AG04450 (cell line): ENCODE measurements at regions not wholly inside any gene's neighbourhood (a gene's known extent, or its start where the extent isn't known, plus 50 kb on each side); places are given as distances from the start of the nearest gene placed in this dataset.

ENCODE experiments used
- CTCF ChIA-PET: fragments of 300-600, 350-600 bp; formaldehyde crosslinking; extraction: SDS; loops from one replicate; lab custom pipeline; 2022; ENCODE audit warnings: antibody characterized with exemption, inconsistent platforms; lab: Charles Lee
- POLR2A ChIA-PET: fragments of 350-600 bp; formaldehyde crosslinking; extraction: SDS; loops from one replicate; lab custom pipeline; 2021; ENCODE audit warnings: antibody characterized with exemption, inconsistent platforms; lab: Yijun Ruan, JAX
- DNase-seq: peaks from one replicate; pipeline ENCODE4 v3.0.0-alpha.2; 2011; ENCODE audit warnings: low read depth, low spot score
- H3K27ac ChIP-seq: one replicate; pipeline ENCODE4 v1.5.1; 2012; ENCODE audit warnings: low read depth, low read length, control low read depth
- H3K27me3 ChIP-seq: one replicate; pipeline ENCODE4 v1.6.0; 2012; ENCODE audit warnings: low read length; ENCODE audit not compliant: control insufficient read depth, insufficient read depth
- H3K4me3 ChIP-seq: 2 replicates; pipeline ENCODE4 v1.5.1; 2011; ENCODE audit warnings: mild to moderate bottlenecking, low read depth, low read length, control low read depth
- H3K9me3 ChIP-seq: 2 replicates; pipeline ENCODE4 v1.5.1; 2012; ENCODE audit warnings: low read length; ENCODE audit not compliant: control insufficient read depth, insufficient read depth
- CTCF ChIP-seq: IDR thresholded peaks from 2 replicates; pipeline ENCODE4 v1.5.1; 2011; ENCODE audit warnings: low read depth, low read length, control low read depth, inconsistent platforms

- CTCF ChIA-PET, result interaction anchor here (1.3 kb wide), 1 partner anchor 9 kb away, joined by 4 read pairs; no protein-coding TSS in a partner anchor
- no peak for TF ChIP-seq CTCF
- Histone ChIP-seq H3K27ac (no peak overlapping the region), H3K9me3 (no peaks in the 10 kb centered on the region), H3K27me3 (peaks cover 13% of the 10 kb centered on the region), H3K4me3 (no peak overlapping the region)
- POLR2A ChIA-PET, result no interaction called here
- no peak for DNase-seq
Observed at GRCh38 chr2:151171186-151171585, 90.5 kb downstream of the RBM43 start.

GRCh38 chr2:151166410-151166809 is 95.3 kb downstream of the RBM43 start:
- no peak for DNase-seq
- H3K4me3 ChIP-seq, result no peak overlapping the region
- ChIA-PET POLR2A (no interaction called here), CTCF (no interaction called here)
- H3K9me3 ChIP-seq, result no peaks in the 10 kb centered on the region
- no peak for TF ChIP-seq CTCF
- H3K27ac ChIP-seq, result no peak overlapping the region
- no peaks in the 10 kb centered on the region for H3K27me3 ChIP-seq

DNA sequence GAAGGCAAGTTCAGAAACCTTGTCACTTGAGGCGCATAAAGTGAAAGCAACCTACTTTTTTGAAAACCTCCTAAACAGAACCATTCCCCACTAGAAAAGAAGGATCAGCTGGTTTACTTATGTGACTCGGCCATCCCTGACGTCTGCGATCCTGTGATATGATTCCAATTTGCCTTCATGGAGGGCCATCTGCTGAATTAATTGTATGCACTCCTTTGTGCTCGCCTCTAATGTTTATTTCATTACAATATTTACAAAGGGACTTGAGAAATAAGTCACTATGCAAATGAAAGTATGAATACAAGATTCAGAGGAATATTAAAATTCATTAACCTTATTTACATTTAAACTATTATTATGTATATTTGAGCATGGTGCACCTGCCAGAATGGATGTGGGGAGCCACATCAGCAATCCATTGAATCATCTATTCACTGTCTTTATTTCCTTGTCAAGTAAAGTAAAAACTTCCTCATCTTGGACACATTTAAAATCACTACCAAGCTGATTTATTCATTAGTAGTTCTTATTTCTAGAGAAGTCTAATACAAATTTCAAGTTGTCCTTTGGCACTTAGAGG is 96.5 kb downstream of the RBM43 start:
- Histone ChIP-seq H3K9me3 (no peaks in the 10 kb centered on the region), H3K27me3 (no peaks in the 10 kb centered on the region), H3K4me3 (no peak overlapping the region), H3K27ac (no peak overlapping the region)
- no peak for TF ChIP-seq CTCF
- DNase-seq, result no peak
- ChIA-PET CTCF (interaction anchor here (0.9 kb wide), 1 partner anchor 73 kb away, joined by 3 read pairs; no protein-coding TSS in a partner anchor), POLR2A (no interaction called here)

DNA sequence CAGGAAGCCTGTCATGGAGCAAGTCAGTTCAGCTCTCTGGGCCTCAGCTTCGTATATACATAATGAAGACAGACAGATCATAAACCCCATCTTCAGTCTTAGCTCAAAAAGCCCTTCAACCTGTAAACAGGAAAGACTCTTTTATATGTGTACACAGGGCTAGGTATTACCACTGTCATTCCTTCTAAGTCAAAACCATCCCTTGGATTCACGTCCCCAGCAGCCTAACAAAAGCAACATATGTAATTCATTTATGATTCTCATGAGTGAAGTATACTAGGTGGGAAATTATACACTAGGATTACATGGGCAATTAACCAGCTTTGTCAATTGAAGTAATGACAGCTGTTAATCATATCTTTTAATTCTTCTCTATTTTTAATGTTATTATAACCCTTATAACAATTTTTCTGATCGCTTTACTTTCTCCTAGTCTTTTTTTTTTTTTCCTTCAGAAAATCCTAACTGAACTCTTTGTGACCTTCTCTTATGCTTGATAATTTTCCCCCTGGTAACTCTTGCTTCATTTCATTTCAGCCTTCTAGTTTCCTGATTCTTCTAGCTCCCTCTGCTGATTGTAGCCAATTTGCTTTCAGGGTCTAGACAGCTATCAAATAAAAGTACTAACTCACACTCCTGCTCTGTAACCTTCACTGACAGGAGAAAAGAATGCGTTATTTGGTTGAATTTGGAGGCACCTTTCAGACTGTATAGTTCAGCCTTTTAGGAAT is 99.7 kb downstream of the RBM43 start:
- H3K27me3 ChIP-seq, result no peaks in the 10 kb centered on the region
- DNase-seq, result peak; percentile 24
- ChIA-PET CTCF (interaction anchor here (0.6 to 1.5 kb wide), 12 partner anchors 9 to 648 kb away, joined by 3 to 4 read pairs (median 3); no protein-coding TSS in a partner anchor), POLR2A (no interaction called here)
- H3K4me3 ChIP-seq, result no peak overlapping the region
- H3K27ac ChIP-seq, result no peak overlapping the region
- peak; percentile 75 for TF ChIP-seq CTCF
- no peaks in the 10 kb centered on the region for H3K9me3 ChIP-seq

DNA sequence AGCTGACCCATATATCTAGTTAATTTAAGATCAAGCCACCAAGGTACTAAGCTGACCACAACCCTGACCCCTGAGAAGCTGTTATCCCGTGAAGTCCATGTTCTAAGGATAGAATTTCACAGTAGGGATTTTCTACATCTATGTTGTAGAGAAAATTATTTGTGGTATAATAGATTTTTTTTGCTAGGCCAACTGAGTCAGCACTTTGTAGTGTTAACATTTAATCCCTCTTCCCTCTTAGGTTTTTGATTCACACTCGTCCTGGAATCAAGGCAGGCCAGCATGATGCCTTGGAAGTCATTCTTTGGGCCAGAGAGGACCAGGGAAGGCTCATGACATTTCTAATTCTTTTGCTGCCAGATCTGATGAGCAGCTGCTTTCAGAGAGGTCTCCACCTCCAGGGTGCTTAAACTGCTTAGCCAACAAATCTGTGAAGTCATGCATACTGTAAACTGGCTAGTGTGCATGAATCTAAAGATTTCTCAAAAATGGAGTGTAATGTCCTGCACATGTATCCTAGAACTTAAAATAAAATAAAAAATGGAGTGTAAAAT is 102.5 kb downstream of the RBM43 start:
- DNase-seq, result no peak

More for the DNA sequence above, 102.5 kb downstream of the RBM43 start:
- H3K27me3 ChIP-seq, result no peaks in the 10 kb centered on the region
- no peak for TF ChIP-seq CTCF
- ChIA-PET CTCF (no interaction called here), POLR2A (interaction anchor here (0.7 kb wide), 1 partner anchor 177 kb away, joined by 4 read pairs; no protein-coding TSS in a partner anchor)
- H3K4me3 ChIP-seq, result no peak overlapping the region
- H3K9me3 ChIP-seq, result no peaks in the 10 kb centered on the region
- H3K27ac ChIP-seq, result no peak overlapping the region
